Parathyroid adenoma (tissue), 2 donors: ENCODE measurements at regions not wholly inside any gene's neighbourhood (a gene's known extent, or its start where the extent isn't known, plus 50 kb on each side); places are given as distances from the start of the nearest gene placed in this dataset.

ENCODE experiments used
- H2AFZ ChIP-seq: fragments of 300-600 bp; sonication (generic); one replicate; pipeline ENCODE4 v1.7.0; 2017; ENCODE audit warnings: antibody characterized with exemption, mild to moderate bottlenecking
- H3K27ac ChIP-seq: fragments of 300-600 bp; sonication (generic); one replicate; pipeline ENCODE4 v1.7.0; 2017
- H3K27me3 ChIP-seq: fragments of 300-600 bp; sonication (generic); one replicate; pipeline ENCODE4 v1.7.0; 2017; ENCODE audit warnings: low read length; ENCODE audit not compliant: control insufficient read depth, insufficient read depth
- H3K36me3 ChIP-seq: fragments of 300-600 bp; sonication (generic); one replicate; pipeline ENCODE4 v1.7.0; 2017; ENCODE audit warnings: low read length; ENCODE audit not compliant: control insufficient read depth, insufficient read depth
- H3K4me1 ChIP-seq: fragments of 300-600 bp; sonication (generic); one replicate; pipeline ENCODE4 v1.7.0; 2017; ENCODE audit warnings: control low read depth
- H3K4me2 ChIP-seq: fragments of 300-600 bp; sonication (generic); one replicate; pipeline ENCODE4 v1.7.0; 2017; ENCODE audit warnings: low read length
- H3K4me3 ChIP-seq: fragments of 300-600 bp; sonication (generic); one replicate; pipeline ENCODE4 v1.7.0; 2017; ENCODE audit warnings: low read depth, low read length
- H3K79me2 ChIP-seq: fragments of 300-600 bp; sonication (generic); one replicate; pipeline ENCODE4 v1.7.0; 2017; ENCODE audit warnings: control low read depth
- H3K9ac ChIP-seq: fragments of 300-600 bp; sonication (generic); one replicate; pipeline ENCODE4 v1.7.0; 2017; ENCODE audit warnings: mild to moderate bottlenecking
- H3K9me3 ChIP-seq: fragments of 300-600 bp; sonication (generic); one replicate; pipeline ENCODE4 v1.7.0; 2017; ENCODE audit warnings: low read length; ENCODE audit not compliant: control insufficient read depth
- CTCF ChIP-seq: fragments of 300-600 bp; sonication (generic); IDR thresholded peaks from one replicate; pipeline ENCODE4 v1.7.0; 2017; ENCODE audit warnings: antibody characterized with exemption, mild to moderate bottlenecking
- donor health status: primary hyperparathyroidism.

GRCh38 chr6:81384921-81385320 is 367.6 kb downstream of the TENT5A start:
- Histone ChIP-seq H3K36me3 (no peaks in the 10 kb centered on the region), H3K4me1 (no peaks in the 10 kb centered on the region), H3K79me2 (no peaks in the 10 kb centered on the region), H3K27me3 (no peaks in the 10 kb centered on the region), H3K4me3 (no peak overlapping the region), H3K9ac (no peak overlapping the region), H3K4me2 (no peak overlapping the region), H3K27ac (no peak overlapping the region), H3K9me3 (no peaks in the 10 kb centered on the region), H2AFZ (no peak overlapping the region)
- no peak for TF ChIP-seq CTCF

- Histone ChIP-seq H3K4me1 (no peaks in the 10 kb centered on the region), H3K36me3 (no peaks in the 10 kb centered on the region), H3K27me3 (no peaks in the 10 kb centered on the region), H3K9ac (no peak overlapping the region), H3K4me3 (no peak overlapping the region), H3K9me3 (no peaks in the 10 kb centered on the region), H2AFZ (no peak overlapping the region), H3K27ac (no peak overlapping the region), H3K79me2 (no peaks in the 10 kb centered on the region), H3K4me2 (no peak overlapping the region)
- no peak for TF ChIP-seq CTCF
Observed at GRCh38 chr6:81383472-81383871, 369.0 kb downstream of the TENT5A start.

- Histone ChIP-seq H3K9me3 (no peaks in the 10 kb centered on the region), H3K79me2 (no peaks in the 10 kb centered on the region), H3K27me3 (no peaks in the 10 kb centered on the region), H3K4me1 (no peaks in the 10 kb centered on the region), H3K4me3 (no peak overlapping the region), H3K9ac (no peak overlapping the region), H3K36me3 (no peaks in the 10 kb centered on the region), H3K4me2 (no peak overlapping the region), H3K27ac (no peak overlapping the region), H2AFZ (no peak overlapping the region)
- no peak for TF ChIP-seq CTCF
Observed at GRCh38 chr6:81382852-81383251, 369.6 kb downstream of the TENT5A start.

GRCh38 chr6:81381382-81381916 is 371.0 kb downstream of the TENT5A start:
- no peaks in the 10 kb centered on the region for H3K9me3 ChIP-seq

More at GRCh38 chr6:81381382-81381916, 371.0 kb downstream of the TENT5A start:
- H3K27ac ChIP-seq = no peak overlapping the region
- H3K4me3 ChIP-seq = no peak overlapping the region
- H3K9ac ChIP-seq = no peak overlapping the region
- no peaks in the 10 kb centered on the region for H3K79me2 ChIP-seq
- no peak overlapping the region for H2AFZ ChIP-seq
- no peak for TF ChIP-seq CTCF
- H3K4me1 ChIP-seq = no peaks in the 10 kb centered on the region
- H3K36me3 ChIP-seq = no peaks in the 10 kb centered on the region
- H3K27me3 ChIP-seq = no peaks in the 10 kb centered on the region
- H3K4me2 ChIP-seq = no peak overlapping the region
